HUES48 (cell line): ENCODE measurements at regions not wholly inside any gene's neighbourhood (a gene's known extent, or its start where the extent isn't known, plus 50 kb on each side); places are given as distances from the start of the nearest gene placed in this dataset.

Source experiments
- H3K27ac ChIP-seq: one replicate; pipeline ENCODE4 v1.7.0; 2013; ENCODE audit warnings: low read depth, low read length, inconsistent platforms
- H3K27me3 ChIP-seq: 2 replicates; pipeline ENCODE4 v1.6.1; 2013; ENCODE audit warnings: mild to moderate bottlenecking, low read length; ENCODE audit not compliant: control insufficient read depth, insufficient read depth
- H3K36me3 ChIP-seq: 2 replicates; pipeline ENCODE4 v1.6.1; 2013; ENCODE audit warnings: low read length; ENCODE audit not compliant: control insufficient read depth, insufficient read depth
- H3K4me1 ChIP-seq: 2 replicates; pipeline ENCODE4 v1.6.1; 2013; ENCODE audit warnings: mild to moderate bottlenecking, low read length; ENCODE audit not compliant: control insufficient read depth, insufficient read depth
- H3K4me3 ChIP-seq: 2 replicates; pipeline ENCODE4 v1.5.1; 2013; ENCODE audit warnings: mild to moderate bottlenecking, low read depth, low read length
- H3K9ac ChIP-seq: 2 replicates; pipeline ENCODE4 v1.6.1; 2013; ENCODE audit warnings: mild to moderate bottlenecking, low read depth, low read length, moderate library complexity
- H3K9me3 ChIP-seq: 2 replicates; pipeline ENCODE4 v1.6.1; 2013; ENCODE audit warnings: low read length; ENCODE audit not compliant: control insufficient read depth, insufficient read depth

GRCh38 chr6:37092923-37093727, 76.8 kb upstream of the PIM1 start:
- no peaks in the 10 kb centered on the region for H3K4me1 ChIP-seq
- no peak overlapping the region for H3K4me3 ChIP-seq
- no peak overlapping the region for H3K9ac ChIP-seq
- no peaks in the 10 kb centered on the region for H3K9me3 ChIP-seq
- H3K27ac ChIP-seq, result no peak overlapping the region
- H3K36me3 ChIP-seq, result no peaks in the 10 kb centered on the region
- no peaks in the 10 kb centered on the region for H3K27me3 ChIP-seq

- Histone ChIP-seq H3K4me1 (no peaks in the 10 kb centered on the region), H3K9ac (no peak overlapping the region), H3K9me3 (no peaks in the 10 kb centered on the region), H3K4me3 (no peak overlapping the region), H3K27ac (no peak overlapping the region), H3K27me3 (no peaks in the 10 kb centered on the region), H3K36me3 (no peaks in the 10 kb centered on the region)
Observed at GRCh38 chr6:37093728-37094069, 76.3 kb upstream of the PIM1 start.

DNA sequence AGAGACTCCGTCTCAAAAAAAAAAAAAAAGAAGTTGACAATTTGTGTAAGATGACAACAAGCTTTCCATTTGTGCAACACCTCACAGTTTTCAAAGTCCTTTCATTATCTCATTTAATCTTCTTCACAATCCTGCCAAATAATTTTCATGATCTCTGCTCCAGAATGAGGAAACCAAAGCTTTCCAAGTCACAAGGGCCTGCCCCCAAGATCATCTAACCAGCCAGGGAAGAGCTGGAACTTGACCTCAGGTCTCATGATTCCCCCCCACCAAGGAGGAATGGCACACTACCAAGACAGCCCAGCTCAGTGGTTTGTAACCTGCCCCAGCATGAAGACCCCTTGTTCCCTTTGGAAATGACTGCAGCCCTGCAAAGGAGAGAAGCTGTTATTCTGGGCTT, 74.0 kb upstream of the PIM1 start:
- Histone ChIP-seq H3K4me1 (peaks cover 2% of the 10 kb centered on the region; the same call in 1 of the 2 replicates), H3K27ac (no peak overlapping the region), H3K4me3 (no peak overlapping the region), H3K9me3 (no peaks in the 10 kb centered on the region), H3K36me3 (no peaks in the 10 kb centered on the region), H3K9ac (no peak overlapping the region), H3K27me3 (no peaks in the 10 kb centered on the region)

GRCh38 chr6:37097335-37097734, 72.6 kb upstream of the PIM1 start:
- H3K27me3 ChIP-seq, result no peaks in the 10 kb centered on the region
- H3K36me3 ChIP-seq, result no peaks in the 10 kb centered on the region
- H3K4me3 ChIP-seq, result no peak overlapping the region
- no peaks in the 10 kb centered on the region for H3K9me3 ChIP-seq
- no peak overlapping the region for H3K27ac ChIP-seq
- H3K4me1 ChIP-seq, result peaks cover 13% of the 10 kb centered on the region
- H3K9ac ChIP-seq, result no peak overlapping the region

- Histone ChIP-seq H3K9me3 (no peaks in the 10 kb centered on the region), H3K9ac (no peak overlapping the region), H3K27me3 (no peaks in the 10 kb centered on the region), H3K36me3 (no peaks in the 10 kb centered on the region), H3K27ac (no peak overlapping the region), H3K4me3 (no peak overlapping the region), H3K4me1 (peaks cover 30% of the 10 kb centered on the region)
Observed at GRCh38 chr6:37099442-37099841, 70.5 kb upstream of the PIM1 start.

- Histone ChIP-seq H3K27me3 (no peaks in the 10 kb centered on the region), H3K27ac (no peak overlapping the region), H3K36me3 (no peaks in the 10 kb centered on the region), H3K9ac (no peak overlapping the region), H3K4me1 (peaks cover 43% of the 10 kb centered on the region), H3K4me3 (no peak overlapping the region), H3K9me3 (no peaks in the 10 kb centered on the region)
Observed at GRCh38 chr6:37100745-37101144, 69.2 kb upstream of the PIM1 start.

- Histone ChIP-seq H3K4me1 (peaks cover 45% of the 10 kb centered on the region), H3K9ac (peak overlapping the region; percentile 38), H3K4me3 (peak overlapping the region; percentile 58), H3K27me3 (no peaks in the 10 kb centered on the region), H3K36me3 (no peaks in the 10 kb centered on the region), H3K27ac (peak overlapping the region; percentile 93), H3K9me3 (no peaks in the 10 kb centered on the region)
Observed at GRCh38 chr6:37101991-37102298, 68.0 kb upstream of the PIM1 start.

- Histone ChIP-seq H3K9ac (peak overlapping the region; percentile 38), H3K4me3 (peak overlapping the region; percentile 58), H3K27ac (peak overlapping the region; percentile 93), H3K4me1 (peaks cover 45% of the 10 kb centered on the region), H3K36me3 (no peaks in the 10 kb centered on the region), H3K9me3 (no peaks in the 10 kb centered on the region), H3K27me3 (no peaks in the 10 kb centered on the region)
Observed at GRCh38 chr6:37102299-37103168, 67.4 kb upstream of the PIM1 start.

DNA sequence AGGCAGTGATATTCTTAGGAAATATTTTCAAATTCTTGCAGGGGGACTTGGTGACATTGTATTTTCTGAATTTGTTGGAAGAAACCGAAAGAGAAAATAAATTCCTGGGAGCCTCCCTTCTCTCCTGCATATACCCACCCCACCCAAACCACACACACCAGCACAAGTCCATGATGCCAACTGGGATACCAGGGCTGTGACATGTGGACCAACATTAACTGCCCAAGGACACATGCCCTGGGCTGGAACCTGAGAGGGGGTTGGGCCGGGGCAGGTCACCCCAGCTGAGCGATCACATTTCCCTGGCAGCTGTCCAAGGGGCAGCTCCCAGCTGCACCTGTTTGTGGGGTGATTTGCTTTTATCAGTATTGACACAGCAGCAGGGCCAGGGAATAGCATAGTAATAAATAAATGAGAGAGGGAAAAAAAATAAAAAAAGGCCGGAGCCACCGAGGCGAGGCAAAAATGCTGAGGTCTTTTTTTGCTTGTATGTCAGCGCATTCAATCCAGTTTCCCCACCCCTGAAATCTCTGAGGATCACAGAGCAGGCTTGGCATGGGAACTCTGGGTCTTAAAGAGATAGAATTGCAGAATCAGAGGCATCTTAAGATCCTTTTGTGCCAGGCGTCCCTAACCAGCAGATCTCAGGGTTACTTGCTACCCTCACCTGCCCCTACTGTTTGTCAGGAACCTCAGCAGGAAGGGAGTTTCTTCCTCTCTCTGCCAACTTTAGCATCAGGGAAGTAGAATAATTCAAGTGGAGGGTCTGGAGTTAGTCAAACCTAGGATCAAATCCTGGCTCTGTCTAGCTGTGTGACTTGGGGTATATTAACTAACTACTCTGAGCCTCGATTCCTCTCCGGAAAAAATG, 66.5 kb upstream of the PIM1 start:
- peak overlapping the region; percentile 93 for H3K27ac ChIP-seq
- peak overlapping the region; percentile 33; the same call in 1 of the 2 replicates for H3K9ac ChIP-seq
- H3K36me3 ChIP-seq, result no peaks in the 10 kb centered on the region
- H3K4me1 ChIP-seq, result peaks cover 45% of the 10 kb centered on the region
- no peaks in the 10 kb centered on the region for H3K27me3 ChIP-seq
- H3K4me3 ChIP-seq, result peak overlapping the region; percentile 58
- H3K9me3 ChIP-seq, result no peaks in the 10 kb centered on the region

- Histone ChIP-seq H3K9me3 (no peaks in the 10 kb centered on the region), H3K9ac (no peak overlapping the region), H3K27ac (peak overlapping the region; percentile 93), H3K4me1 (peaks cover 45% of the 10 kb centered on the region), H3K4me3 (no peak overlapping the region), H3K27me3 (no peaks in the 10 kb centered on the region), H3K36me3 (peaks cover 6% of the 10 kb centered on the region)
Observed at GRCh38 chr6:37104824-37105147, 65.2 kb upstream of the PIM1 start.
